GM19043 (cell line): ENCODE measurements at regions not wholly inside any gene's neighbourhood (a gene's known extent, or its start where the extent isn't known, plus 50 kb on each side); places are given as distances from the start of the nearest gene placed in this dataset.

Experiments used
- ATAC-seq: cut with Tn5 transposase; IDR thresholded peaks from one replicate; pipeline ENCODE4 v1.9.1; 2021; ENCODE audit warnings: low read depth; ENCODE audit not compliant: unreplicated experiment

- no peak for ATAC-seq
These were observed 239.2 kb downstream of the HS3ST3A1 start for GRCh38 chr17:13362341-13363122.

- no peak for ATAC-seq
These were observed 242.0 kb downstream of the HS3ST3A1 start for GRCh38 chr17:13359774-13360173.

GRCh38 chr17:13355054-13355453, 246.7 kb downstream of the HS3ST3A1 start:
- no peak for ATAC-seq

GRCh38 chr17:13353590-13353989, 248.1 kb downstream of the HS3ST3A1 start:
- no peak for ATAC-seq

GRCh38 chr17:13352747-13353415, 248.8 kb downstream of the HS3ST3A1 start:
- ATAC-seq: no peak

- ATAC-seq: no peak
These were observed 250.7 kb downstream of the HS3ST3A1 start for GRCh38 chr17:13351046-13351445.

GRCh38 chr17:13350466-13350865, 251.3 kb downstream of the HS3ST3A1 start:
- ATAC-seq: no peak

GRCh38 chr17:13346996-13347762, 254.6 kb downstream of the HS3ST3A1 start:
- ATAC-seq: no peak

- ATAC-seq: no peak
These were observed 255.1 kb downstream of the HS3ST3A1 start for GRCh38 chr17:13346592-13346991.

- ATAC-seq: no peak
These were observed 255.6 kb downstream of the HS3ST3A1 start for GRCh38 chr17:13346081-13346533.

GRCh38 chr17:13338421-13338820, 263.3 kb downstream of the HS3ST3A1 start:
- ATAC-seq: no peak

- ATAC-seq: peak; percentile 49
These were observed 263.8 kb downstream of the HS3ST3A1 start for GRCh38 chr17:13337864-13338371.

- ATAC-seq: no peak
These were observed 264.6 kb downstream of the HS3ST3A1 start for GRCh38 chr17:13337151-13337550.

- ATAC-seq: no peak
These were observed 267.4 kb downstream of the HS3ST3A1 start for GRCh38 chr17:13334374-13334773.

- ATAC-seq: no peak
These were observed 268.1 kb downstream of the HS3ST3A1 start for GRCh38 chr17:13333661-13334060.

GRCh38 chr17:13332207-13332606, 269.5 kb downstream of the HS3ST3A1 start:
- ATAC-seq: no peak

GRCh38 chr17:13329421-13329820, 272.3 kb downstream of the HS3ST3A1 start:
- ATAC-seq: no peak

GRCh38 chr17:13323990-13324389, 277.7 kb downstream of the HS3ST3A1 start:
- no peak for ATAC-seq

- ATAC-seq: no peak
These were observed 279.6 kb downstream of the HS3ST3A1 start for GRCh38 chr17:13321951-13322701.

GRCh38 chr17:13320046-13320785, 281.5 kb downstream of the HS3ST3A1 start:
- no peak for ATAC-seq
